SK-N-DZ (cell line): ENCODE measurements at regions not wholly inside any gene's neighbourhood (a gene's known extent, or its start where the extent isn't known, plus 50 kb on each side); places are given as distances from the start of the nearest gene placed in this dataset.
A peak's percentile ranks its signal among the peaks of the same experiment; 100 is the strongest.
"Not testable (repeated sequence)": the region's sequence is repeated elsewhere in the genome, so short reads cannot be mapped to it uniquely, and the experiment has no call there.

Source experiments
- DNase-seq: peaks from one replicate; pipeline ENCODE4 v3.0.0-alpha.2; 2015; ENCODE audit warnings: low spot score

GRCh38 chrX:117487421-117487820, 629.2 kb downstream of the KLHL13 start:
- no peak for DNase-seq

DNA sequence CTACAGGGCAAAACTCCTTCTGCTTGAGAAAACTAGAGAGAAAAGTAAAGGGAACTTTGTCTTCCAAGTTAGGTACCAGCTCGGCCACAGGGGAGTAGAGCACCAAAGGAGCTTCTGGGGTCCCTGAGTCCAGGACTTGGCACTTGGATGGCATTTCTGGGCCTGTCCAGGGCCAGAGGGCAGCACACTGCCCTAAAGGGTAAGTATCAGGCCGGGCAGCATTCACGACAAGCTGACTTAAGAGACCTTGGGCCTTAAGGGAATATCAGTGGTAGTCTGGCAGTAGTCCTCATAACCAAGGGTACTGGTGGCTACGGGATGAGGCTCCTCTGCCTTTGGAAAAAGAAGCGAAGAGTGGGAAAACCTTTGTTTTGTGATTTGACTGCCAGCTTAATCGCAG, 632.7 kb downstream of the KLHL13 start:
- no peak for DNase-seq

DNA sequence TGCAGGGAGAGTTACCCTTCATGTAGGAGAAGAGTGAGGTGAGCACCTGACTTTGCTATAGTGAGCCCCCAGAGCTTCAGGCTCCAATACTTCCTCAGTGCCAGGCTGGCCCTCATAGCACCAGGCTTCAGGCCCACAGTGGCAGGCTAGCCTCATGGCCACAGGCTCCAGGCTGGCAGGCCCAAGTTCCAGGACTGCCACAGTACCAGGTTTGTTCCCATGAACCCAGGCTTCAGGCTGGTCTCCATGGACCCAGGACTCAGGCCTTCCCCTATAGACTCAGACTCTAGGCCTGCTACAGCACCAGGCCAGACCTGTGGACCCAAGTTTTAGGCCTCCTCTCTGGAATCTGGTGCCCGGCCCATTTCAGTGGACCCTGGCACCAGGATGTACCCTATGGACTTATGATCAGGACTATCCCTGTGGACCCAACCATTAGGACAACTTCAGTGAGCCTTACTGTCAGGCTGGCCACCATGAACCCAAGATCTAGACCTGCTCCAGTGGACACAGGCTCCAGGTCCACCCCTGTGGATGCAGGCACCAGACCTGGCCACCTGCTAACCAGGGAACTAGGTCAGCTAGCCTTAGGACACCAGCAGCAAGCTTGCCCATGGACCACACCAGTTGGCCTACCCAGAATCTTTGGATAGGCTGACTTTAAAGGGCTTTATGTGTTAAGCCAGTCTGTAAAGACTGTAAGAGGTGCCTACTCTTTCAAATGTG, 658.2 kb downstream of the KLHL13 start:
- DNase-seq: no peak

DNA sequence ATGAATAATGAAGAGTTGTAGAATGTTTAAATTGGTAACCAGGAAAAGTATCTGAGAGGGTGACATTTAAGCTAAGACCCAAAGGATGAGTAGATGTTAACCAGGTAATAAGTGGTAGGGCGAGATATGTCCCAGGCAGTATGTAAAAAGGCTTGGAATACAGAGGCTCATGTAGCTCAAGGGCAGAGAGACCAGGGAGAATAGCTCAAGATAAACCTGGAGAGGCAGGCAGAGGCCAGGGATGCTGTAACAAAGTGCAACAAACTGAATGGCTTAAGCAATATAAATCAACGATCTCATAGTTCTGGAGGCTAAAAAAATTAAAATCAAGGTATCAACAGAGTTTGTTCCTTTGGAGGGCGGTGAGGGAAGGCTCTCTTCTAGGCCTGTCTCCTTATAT, 660.8 kb downstream of the KLHL13 start:
- DNase-seq: no peak

GRCh38 chrX:117429501-117429900, 687.1 kb downstream of the KLHL13 start:
- no peak for DNase-seq

- no peak for DNase-seq
Observed at GRCh38 chrX:117407449-117408150, 709.0 kb downstream of the KLHL13 start.

DNA sequence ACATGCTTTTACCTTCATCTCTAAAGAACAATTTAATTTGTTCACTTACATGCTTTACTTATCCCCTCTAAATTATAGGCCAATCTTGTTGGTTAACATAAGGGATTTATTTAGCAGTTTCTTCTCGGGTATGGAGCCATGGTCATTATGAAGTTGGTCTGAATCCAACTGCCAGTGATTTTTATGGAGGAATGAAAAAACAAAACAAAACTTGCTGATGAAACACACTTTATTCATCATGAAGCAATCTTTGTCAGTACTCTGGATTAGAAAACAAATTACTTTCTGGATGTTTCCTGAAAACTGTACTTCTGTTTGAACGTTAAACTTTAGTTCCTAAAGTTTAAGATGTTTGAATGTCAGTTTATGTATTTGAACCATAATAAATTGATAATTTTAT, 715.8 kb downstream of the KLHL13 start:
- DNase-seq: no peak

GRCh38 chrX:117400005-117400404, 716.6 kb downstream of the KLHL13 start:
- DNase-seq: no peak

GRCh38 chrX:117397844-117398243, 718.8 kb downstream of the KLHL13 start:
- no peak for DNase-seq

- DNase-seq: not testable (repeated sequence)
Observed at GRCh38 chrX:117394506-117395070, 722.0 kb downstream of the KLHL13 start.

DNA sequence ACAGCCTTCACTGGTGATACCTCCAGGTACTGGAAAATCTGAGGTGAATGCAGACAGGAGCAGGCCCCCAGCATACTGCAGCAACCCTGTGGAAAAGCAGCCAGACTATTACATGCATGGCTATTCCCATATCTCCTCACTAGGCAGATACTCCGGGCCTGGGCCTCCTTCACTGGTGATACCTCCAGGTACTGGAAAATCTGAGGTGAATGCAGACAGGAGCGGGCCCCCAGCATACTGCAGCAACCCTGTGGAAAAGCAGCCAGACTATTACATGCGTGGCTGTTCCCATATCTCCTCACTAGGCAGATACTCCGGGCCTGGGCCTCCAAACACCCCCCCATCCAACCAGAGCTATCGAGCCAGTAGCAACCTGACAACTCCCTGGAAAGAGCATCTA, 724.2 kb downstream of the KLHL13 start:
- not testable (repeated sequence) for DNase-seq

DNA sequence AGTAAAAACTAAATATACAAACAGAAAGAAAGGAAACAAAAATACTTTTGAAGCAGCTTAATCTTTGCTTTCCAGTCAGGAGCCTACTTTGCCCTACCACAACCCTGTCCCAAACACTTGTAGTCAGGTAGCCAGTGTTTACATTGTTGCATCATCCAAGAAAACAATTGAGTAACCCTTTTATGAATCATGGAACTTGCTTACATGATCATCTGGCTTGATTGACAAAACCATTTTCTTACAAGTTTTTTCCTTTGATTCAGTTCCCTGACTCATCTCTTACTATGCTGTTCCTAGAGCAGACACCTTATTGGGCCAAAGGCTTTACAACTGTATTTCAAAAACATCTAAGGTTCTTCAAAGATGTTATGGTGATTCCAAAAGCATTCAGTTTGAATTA, 740.1 kb downstream of the KLHL13 start:
- no peak for DNase-seq

- DNase-seq: no peak
Observed at GRCh38 chrX:117335209-117335608, 781.4 kb downstream of the KLHL13 start.

- DNase-seq: no peak
Observed at GRCh38 chrX:117327373-117327772, 789.2 kb downstream of the KLHL13 start.

- no peak for DNase-seq
Observed at GRCh38 chrX:117325706-117326105, 790.9 kb downstream of the KLHL13 start.

GRCh38 chrX:117305168-117305766, 811.3 kb downstream of the KLHL13 start:
- DNase-seq: no peak

DNA sequence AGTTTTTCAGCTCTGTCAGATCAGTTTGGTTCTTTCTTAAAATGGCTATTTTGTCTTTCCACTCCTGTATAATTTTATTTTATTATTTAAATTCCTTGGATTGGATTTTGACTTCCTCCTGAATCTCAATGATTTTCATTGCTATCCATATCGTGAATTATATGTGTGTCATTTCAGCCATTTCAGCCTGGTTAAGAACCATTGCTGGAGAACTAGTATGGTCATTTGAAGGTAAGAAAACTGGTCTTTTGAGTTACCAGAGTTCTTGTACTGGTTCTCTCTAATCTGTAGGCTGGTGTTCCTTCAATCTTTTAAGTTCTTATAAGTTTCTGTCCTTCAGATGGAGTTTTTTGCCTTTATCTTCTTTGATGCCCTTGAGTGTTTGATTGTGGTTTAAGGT, 815.5 kb downstream of the KLHL13 start:
- no peak for DNase-seq

- no peak for DNase-seq
Observed at GRCh38 chrX:117291760-117292159, 824.9 kb downstream of the KLHL13 start.

- DNase-seq: peak; percentile 26
Observed at GRCh38 chrX:117274965-117275364, 812.2 kb upstream of the CT83 start.
